Lower leg skin (tissue), 3 donors: ENCODE measurements at regions not wholly inside any gene's neighbourhood (a gene's known extent, or its start where the extent isn't known, plus 50 kb on each side); places are given as distances from the start of the nearest gene placed in this dataset.

Experiments used
- POLR2A ChIP-seq, 2 donors: fragments of 450-650 bp; IDR thresholded peaks; one replicate each; pipeline ENCODE4 v1.6.1; 2016 to 2017; ENCODE audit warnings: antibody characterized with exemption in 2 of 2, mild to moderate bottlenecking in 1 of 2, moderate library complexity in 1 of 2
- TF ChIP-seq, protein P1 (sequence below), 3 donors: fragments of 450-650 bp; IDR thresholded peaks; one replicate each; pipeline ENCODE4 v1.5.1; 2016; ENCODE audit warnings: antibody characterized with exemption in 3 of 3, mild to moderate bottlenecking in 3 of 3, moderate library complexity in 2 of 3

DNA sequence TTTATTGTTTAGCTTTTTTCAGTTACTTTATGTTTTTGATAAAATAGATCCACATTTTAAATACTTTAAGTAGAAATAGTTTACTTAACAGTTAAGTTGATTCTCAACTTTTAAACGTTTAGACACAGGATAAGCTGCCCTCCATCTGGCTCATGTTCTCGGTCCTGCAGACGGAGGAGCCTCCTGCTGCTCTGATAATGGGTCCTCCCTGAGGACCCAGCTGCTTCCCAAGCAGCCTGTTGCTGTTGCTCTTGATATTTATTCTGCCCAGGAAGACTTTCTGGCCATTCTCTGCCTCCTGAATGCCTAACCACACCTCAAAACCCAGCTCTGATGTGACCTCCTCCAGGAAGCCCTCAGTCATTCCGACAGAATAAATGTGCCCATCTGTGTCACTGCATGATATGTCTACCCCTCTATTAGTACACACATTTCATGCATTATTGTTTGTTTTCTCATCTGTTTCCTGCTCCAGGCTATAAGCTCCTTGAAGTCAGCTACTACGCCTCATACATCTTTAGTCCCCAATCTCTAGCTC is 267.2 kb upstream of the MSX2 start:
- TF ChIP-seq, protein P1, sequence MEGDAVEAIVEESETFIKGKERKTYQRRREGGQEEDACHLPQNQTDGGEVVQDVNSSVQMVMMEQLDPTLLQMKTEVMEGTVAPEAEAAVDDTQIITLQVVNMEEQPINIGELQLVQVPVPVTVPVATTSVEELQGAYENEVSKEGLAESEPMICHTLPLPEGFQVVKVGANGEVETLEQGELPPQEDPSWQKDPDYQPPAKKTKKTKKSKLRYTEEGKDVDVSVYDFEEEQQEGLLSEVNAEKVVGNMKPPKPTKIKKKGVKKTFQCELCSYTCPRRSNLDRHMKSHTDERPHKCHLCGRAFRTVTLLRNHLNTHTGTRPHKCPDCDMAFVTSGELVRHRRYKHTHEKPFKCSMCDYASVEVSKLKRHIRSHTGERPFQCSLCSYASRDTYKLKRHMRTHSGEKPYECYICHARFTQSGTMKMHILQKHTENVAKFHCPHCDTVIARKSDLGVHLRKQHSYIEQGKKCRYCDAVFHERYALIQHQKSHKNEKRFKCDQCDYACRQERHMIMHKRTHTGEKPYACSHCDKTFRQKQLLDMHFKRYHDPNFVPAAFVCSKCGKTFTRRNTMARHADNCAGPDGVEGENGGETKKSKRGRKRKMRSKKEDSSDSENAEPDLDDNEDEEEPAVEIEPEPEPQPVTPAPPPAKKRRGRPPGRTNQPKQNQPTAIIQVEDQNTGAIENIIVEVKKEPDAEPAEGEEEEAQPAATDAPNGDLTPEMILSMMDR (IDR thresholded peaks at IDR 0.05), result no peak
- no peak for TF ChIP-seq POLR2A (IDR thresholded peaks at IDR 0.05)
